GM23248 (cell line): ENCODE measurements at regions not wholly inside any gene's neighbourhood (a gene's known extent, or its start where the extent isn't known, plus 50 kb on each side); places are given as distances from the start of the nearest gene placed in this dataset.

Source experiments
- DNase-seq: peaks from one replicate; pipeline ENCODE4 v3.0.0-alpha.2; 2015
- H2AFZ ChIP-seq: fragments of 200-600 bp; sonication (generic); 2 replicates; pipeline ENCODE4 v1.6.1; 2016; ENCODE audit warnings: antibody characterized with exemption
- H3F3A ChIP-seq: fragments of 200-600 bp; sonication (generic); 2 replicates; pipeline ENCODE4 v1.6.1; 2016; ENCODE audit warnings: mild to moderate bottlenecking, antibody characterized with exemption, mixed run types; ENCODE audit not compliant: insufficient read depth
- H3K27ac ChIP-seq: fragments of 200-600 bp; sonication (generic); 2 replicates; pipeline ENCODE4 v1.5.1; 2016; ENCODE audit warnings: mild to moderate bottlenecking
- H3K27me3 ChIP-seq: fragments of 200-600 bp; sonication (generic); replicated peaks from 2 replicates; pipeline ENCODE4 v1.6.1; 2016; ENCODE audit warnings: mild to moderate bottlenecking; ENCODE audit not compliant: insufficient read depth
- H3K36me3 ChIP-seq: fragments of 200-600 bp; sonication (generic); 2 replicates; pipeline ENCODE4 v1.6.1; 2016; ENCODE audit warnings: low read depth, mild to moderate bottlenecking
- H3K4me1 ChIP-seq: fragments of 200-600 bp; sonication (generic); 2 replicates; pipeline ENCODE4 v1.6.1; 2016; ENCODE audit warnings: mild to moderate bottlenecking; ENCODE audit not compliant: insufficient read depth
- H3K4me2 ChIP-seq: fragments of 200-600 bp; sonication (generic); one replicate; pipeline ENCODE4 v1.6.1; 2016; ENCODE audit warnings: mild to moderate bottlenecking; ENCODE audit not compliant: unreplicated experiment
- H3K4me3 ChIP-seq: fragments of 200-600 bp; sonication (generic); 2 replicates; pipeline ENCODE4 v1.5.1; 2016; ENCODE audit warnings: mild to moderate bottlenecking
- H3K79me2 ChIP-seq: fragments of 200-600 bp; sonication (generic); 2 replicates; pipeline ENCODE4 v1.6.1; 2016; ENCODE audit warnings: mild to moderate bottlenecking; ENCODE audit not compliant: insufficient read depth
- H3K9ac ChIP-seq: fragments of 200-600 bp; sonication (generic); 2 replicates; pipeline ENCODE4 v1.6.1; 2016; ENCODE audit warnings: mild to moderate bottlenecking
- H3K9me2 ChIP-seq: fragments of 200-600 bp; sonication (generic); 2 replicates; pipeline ENCODE4 v1.6.1; 2016; ENCODE audit warnings: mixed run types, mild to moderate bottlenecking, moderate library complexity; ENCODE audit not compliant: insufficient read depth
- H3K9me3 ChIP-seq: fragments of 200-600 bp; sonication (generic); one replicate; pipeline ENCODE4 v1.6.1; 2017; ENCODE audit warnings: low read depth
- H4K20me1 ChIP-seq: fragments of 200-600 bp; sonication (generic); 2 replicates; pipeline ENCODE4 v1.6.0; 2016; ENCODE audit not compliant: insufficient read depth
- EZH2 ChIP-seq: fragments of 200-600 bp; sonication (generic); IDR thresholded peaks from 2 replicates; pipeline ENCODE4 v1.6.1; 2018; ENCODE audit warnings: antibody characterized with exemption, mild to moderate bottlenecking; ENCODE audit not compliant: insufficient read depth, poor library complexity, severe bottlenecking
- EZH2phosphoT487 ChIP-seq: fragments of 200-600 bp; sonication (generic); IDR thresholded peaks from 2 replicates; pipeline ENCODE4 v1.6.1; 2018; ENCODE audit warnings: antibody characterized with exemption, moderate library complexity, mild to moderate bottlenecking, low read depth; ENCODE audit not compliant: insufficient read depth
- WGBS, 2 experiments: methylation state at CpG; one replicate each; pipeline ENCODE4 v1.1.6; 2015 to 2017; ENCODE audit warnings: low lambda C conversion rate in 2 of 2, low coverage in 1 of 2; ENCODE audit errors: missing lambda C conversion rate in 2 of 2; 5-methylcytosine and 5-hydroxymethylcytosine counted together
- in situ Hi-C: fragments of 300-500 bp; cut with MboI; formaldehyde crosslinking; loops from 2 replicates; pipeline ENCODE4 v1.15.0; 2020

DNA sequence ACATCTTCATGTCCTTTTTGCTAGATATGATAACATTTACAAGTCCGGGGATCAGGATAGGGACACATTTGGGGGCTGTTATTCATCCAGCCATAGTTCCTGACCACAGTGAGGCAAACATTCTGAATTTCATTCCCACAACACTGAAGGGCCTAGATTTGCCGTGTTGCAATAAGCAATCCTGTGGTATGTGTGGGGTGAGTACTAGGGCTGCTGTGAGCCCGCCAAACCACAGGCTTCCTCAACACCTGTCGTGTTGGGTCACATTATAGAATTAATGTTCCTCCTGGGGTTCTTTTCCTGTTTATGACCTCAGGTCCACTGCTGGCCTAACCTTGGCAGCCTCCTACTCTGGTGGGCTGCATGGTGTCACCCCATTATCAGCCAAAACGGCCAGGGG, 119.2 kb downstream of the TBC1D30 start:
- Histone ChIP-seq H2AFZ (no peak overlapping the region), H3K4me2 (no peak overlapping the region), H3K4me3 (no peak overlapping the region), H3K9me3 (no peaks in the 10 kb centered on the region), H3K9ac (no peak overlapping the region), H3K9me2 (no peaks in the 10 kb centered on the region), H4K20me1 (no peaks in the 10 kb centered on the region), H3K4me1 (no peaks in the 10 kb centered on the region), H3K36me3 (no peaks in the 10 kb centered on the region), H3K79me2 (no peaks in the 10 kb centered on the region), H3K27me3 (0 out of 2 replicates have a peak, but pooled peaks cover 5% of the 10 kb centered on the region), H3K27ac (no peak overlapping the region), H3F3A (no peaks in the 10 kb centered on the region)
- in situ Hi-C loops: no loop called here
- TF ChIP-seq EZH2: no peak
- no peak for TF ChIP-seq EZH2phosphoT487
- DNase-seq: no peak
- 47 to 48% methylated on average over 5 of the region's 5 CpGs for WGBS, 2 experiments

DNA sequence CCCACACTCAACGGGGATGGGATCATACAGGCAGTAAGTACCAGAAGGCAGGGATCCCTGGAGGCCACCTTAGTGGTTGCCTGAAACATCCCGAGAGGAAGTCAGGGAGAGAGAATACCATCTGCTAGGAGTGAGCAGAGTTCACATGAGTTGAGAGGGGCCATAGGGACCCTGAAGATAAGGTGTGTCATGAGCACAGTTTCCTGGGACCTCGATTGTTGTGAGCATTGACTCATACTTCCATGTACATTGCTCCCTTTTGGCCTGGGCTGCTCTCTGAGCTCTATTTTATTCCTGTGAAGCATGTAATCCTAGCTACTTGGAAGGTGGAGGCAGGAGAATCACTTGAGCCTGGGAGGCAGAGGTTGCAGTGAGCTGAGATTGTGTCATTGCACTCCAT, 120.5 kb downstream of the TBC1D30 start:
- H3K4me1 ChIP-seq: no peaks in the 10 kb centered on the region
- no peaks in the 10 kb centered on the region for H3K9me3 ChIP-seq
- in situ Hi-C loops: no loop called here
- no peaks in the 10 kb centered on the region for H3K9me2 ChIP-seq
- H2AFZ ChIP-seq: no peak overlapping the region
- no peak overlapping the region for H3K4me2 ChIP-seq
- TF ChIP-seq EZH2 (no peak), EZH2phosphoT487 (no peak)
- H3K9ac ChIP-seq: no peak overlapping the region
- no peaks in the 10 kb centered on the region for H3K36me3 ChIP-seq
- H4K20me1 ChIP-seq: no peaks in the 10 kb centered on the region
- H3F3A ChIP-seq: no peaks in the 10 kb centered on the region
- H3K27ac ChIP-seq: no peak overlapping the region
- H3K79me2 ChIP-seq: no peaks in the 10 kb centered on the region
- no peak overlapping the region for H3K4me3 ChIP-seq
- H3K27me3 ChIP-seq: 0 out of 2 replicates have a peak, but pooled peaks cover 5% of the 10 kb centered on the region
- no peak for DNase-seq
- 28 to 42% methylated on average over 3 of the region's 3 CpGs for WGBS, 2 experiments

- 72 to 81% methylated on average over 5 of the region's 5 CpGs for WGBS, 2 experiments
- Histone ChIP-seq H3F3A (no peaks in the 10 kb centered on the region), H3K9ac (no peak overlapping the region), H3K4me2 (no peak overlapping the region), H3K9me2 (no peaks in the 10 kb centered on the region), H3K27ac (no peak overlapping the region), H4K20me1 (no peaks in the 10 kb centered on the region), H3K79me2 (no peaks in the 10 kb centered on the region), H3K27me3 (0 out of 2 replicates have a peak, but pooled peaks cover 5% of the 10 kb centered on the region), H3K9me3 (no peaks in the 10 kb centered on the region), H3K4me3 (no peak overlapping the region), H3K36me3 (no peaks in the 10 kb centered on the region), H3K4me1 (no peaks in the 10 kb centered on the region), H2AFZ (no peak overlapping the region)
- no peak for TF ChIP-seq EZH2
- TF ChIP-seq EZH2phosphoT487: no peak
- no peak for DNase-seq
- in situ Hi-C loops: no loop called here
These were observed 121.8 kb downstream of the TBC1D30 start for GRCh38 chr12:64946132-64946829.

DNA sequence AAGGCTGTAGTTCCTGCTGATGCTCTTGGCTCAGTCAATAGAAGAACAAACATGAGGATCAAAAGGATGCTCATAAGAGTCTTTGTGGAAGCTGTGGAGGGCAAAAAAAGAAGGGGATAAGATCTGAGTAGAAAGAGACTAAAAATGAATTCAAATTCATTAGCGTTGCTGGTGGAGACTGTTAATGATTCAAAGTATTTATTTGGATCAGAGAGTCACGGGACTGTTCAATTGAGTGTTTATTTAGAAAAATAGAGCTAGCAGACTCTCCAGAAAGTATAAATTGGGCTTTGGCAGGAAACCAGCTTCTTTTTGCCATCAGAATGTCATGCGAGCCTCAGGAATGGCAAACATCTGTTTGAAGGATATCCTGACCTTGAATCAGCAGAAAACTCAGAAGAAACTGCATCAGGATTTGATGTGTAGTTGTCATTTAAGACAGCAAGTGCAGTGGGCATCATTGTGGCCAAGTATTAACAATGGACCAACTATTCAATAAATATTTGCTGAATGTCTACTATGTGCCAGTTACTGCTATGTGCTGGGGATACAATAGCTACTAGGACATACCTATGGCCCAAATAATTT, 126.4 kb downstream of the TBC1D30 start:
- no peaks in the 10 kb centered on the region for H3F3A ChIP-seq
- H3K36me3 ChIP-seq: no peaks in the 10 kb centered on the region
- no peak overlapping the region for H3K27ac ChIP-seq
- H4K20me1 ChIP-seq: no peaks in the 10 kb centered on the region
- peaks cover 8% of the 10 kb centered on the region; the same call in 1 of the 2 replicates for H3K27me3 ChIP-seq
- H3K4me1 ChIP-seq: no peaks in the 10 kb centered on the region
- TF ChIP-seq EZH2phosphoT487 (no peak), EZH2 (no peak)
- H3K9me2 ChIP-seq: peaks cover 5% of the 10 kb centered on the region; the same call in 1 of the 2 replicates
- H3K79me2 ChIP-seq: no peaks in the 10 kb centered on the region
- in situ Hi-C loops: no loop called here
- no peak overlapping the region for H2AFZ ChIP-seq
- no peak for DNase-seq
- H3K9me3 ChIP-seq: no peaks in the 10 kb centered on the region
- H3K4me2 ChIP-seq: no peak overlapping the region
- H3K9ac ChIP-seq: no peak overlapping the region
- WGBS, 2 experiments: 9 to 12% methylated on average over 3 of the region's 3 CpGs
- no peak overlapping the region for H3K4me3 ChIP-seq
